ENCODE measurements at regions not wholly inside any gene's neighbourhood (a gene's known extent, or its start where the extent isn't known, plus 50 kb on each side); places are given as distances from the start of the nearest gene placed in this dataset.

DNA sequence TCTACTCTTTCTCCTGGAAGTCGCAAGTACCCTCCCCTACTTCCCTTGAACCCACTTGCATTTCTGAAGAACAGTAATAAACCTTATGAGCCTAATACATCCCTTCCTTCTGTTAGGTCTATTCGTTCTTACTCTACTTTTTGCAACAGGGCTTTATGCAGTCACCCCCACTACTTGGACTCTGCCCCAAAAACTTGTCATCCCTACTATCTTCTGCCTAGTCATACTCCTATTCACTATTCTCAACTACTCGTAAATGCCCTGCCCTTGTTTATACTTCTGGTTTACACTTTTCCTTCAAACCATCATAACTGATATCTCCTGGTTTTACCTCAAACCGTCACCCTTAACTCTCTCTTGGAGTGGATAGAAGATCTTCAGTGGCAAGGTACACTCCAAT is 55.2 kb upstream of the SLIT2 start:
- ChIA-PET POLR2A (interaction anchor here (0.6 kb wide), 1 partner anchor 45 kb away, joined by 3 read pairs; no protein-coding TSS in a partner anchor), CTCF (no interaction called here)
- no peak for DNase-seq (ENCODE audit: low read depth, low spot score)

DNA sequence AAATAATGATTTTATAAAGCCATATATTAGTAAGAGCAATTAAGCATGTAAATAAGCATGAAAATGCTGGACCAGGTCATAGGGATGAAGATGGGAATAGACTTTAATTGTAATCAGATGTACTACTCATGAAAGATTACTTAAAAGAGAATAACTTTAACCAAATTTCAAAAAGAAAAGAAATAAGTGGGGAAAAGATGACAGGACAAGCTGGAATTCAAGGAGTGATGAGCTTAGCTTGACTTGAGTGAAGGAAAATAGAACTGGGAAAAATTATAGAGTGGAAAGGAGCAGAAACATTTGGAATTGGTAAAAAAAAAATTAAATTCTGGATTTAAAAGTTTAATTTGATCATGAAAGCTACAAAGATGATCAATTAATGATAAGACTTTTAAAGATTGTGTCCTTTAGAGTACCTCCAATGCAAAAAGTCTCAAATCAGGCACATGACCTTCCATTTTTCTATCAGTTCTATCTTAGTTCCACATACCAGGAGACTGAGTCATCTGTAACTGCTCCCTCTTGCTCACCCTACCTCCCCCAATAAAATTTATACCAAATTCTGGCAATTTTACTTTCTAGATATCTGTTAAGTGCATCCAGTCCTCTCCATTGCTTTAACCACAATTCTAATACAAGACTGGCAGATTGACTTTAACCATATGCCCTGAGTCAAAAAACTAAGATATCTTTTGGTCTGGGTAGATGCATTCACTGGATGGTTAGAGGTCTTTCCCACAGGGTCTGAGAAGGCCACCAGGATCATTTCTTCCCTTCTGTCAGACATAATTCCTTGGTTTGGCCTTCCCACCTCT is 56.4 kb upstream of the SLIT2 start:
- POLR2A ChIA-PET: no interaction called here
- CTCF ChIA-PET: no interaction called here
- TF ChIP-seq, protein P1, sequence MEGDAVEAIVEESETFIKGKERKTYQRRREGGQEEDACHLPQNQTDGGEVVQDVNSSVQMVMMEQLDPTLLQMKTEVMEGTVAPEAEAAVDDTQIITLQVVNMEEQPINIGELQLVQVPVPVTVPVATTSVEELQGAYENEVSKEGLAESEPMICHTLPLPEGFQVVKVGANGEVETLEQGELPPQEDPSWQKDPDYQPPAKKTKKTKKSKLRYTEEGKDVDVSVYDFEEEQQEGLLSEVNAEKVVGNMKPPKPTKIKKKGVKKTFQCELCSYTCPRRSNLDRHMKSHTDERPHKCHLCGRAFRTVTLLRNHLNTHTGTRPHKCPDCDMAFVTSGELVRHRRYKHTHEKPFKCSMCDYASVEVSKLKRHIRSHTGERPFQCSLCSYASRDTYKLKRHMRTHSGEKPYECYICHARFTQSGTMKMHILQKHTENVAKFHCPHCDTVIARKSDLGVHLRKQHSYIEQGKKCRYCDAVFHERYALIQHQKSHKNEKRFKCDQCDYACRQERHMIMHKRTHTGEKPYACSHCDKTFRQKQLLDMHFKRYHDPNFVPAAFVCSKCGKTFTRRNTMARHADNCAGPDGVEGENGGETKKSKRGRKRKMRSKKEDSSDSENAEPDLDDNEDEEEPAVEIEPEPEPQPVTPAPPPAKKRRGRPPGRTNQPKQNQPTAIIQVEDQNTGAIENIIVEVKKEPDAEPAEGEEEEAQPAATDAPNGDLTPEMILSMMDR (IDR thresholded peaks at IDR 0.05; ENCODE audit: insufficient read depth, low read length, missing control alignments): no peak
- H3K4me3 ChIP-seq (ENCODE audit: low read depth, low read length): no peak overlapping the region
- no peak for DNase-seq (ENCODE audit: low read depth, low spot score)

More for the DNA sequence above, 55.2 kb upstream of the SLIT2 start:
- TF ChIP-seq, protein P1 (IDR thresholded peaks at IDR 0.05; ENCODE audit: insufficient read depth, low read length, missing control alignments): no peak
- H3K4me3 ChIP-seq (ENCODE audit: low read depth, low read length): no peak overlapping the region

DNA sequence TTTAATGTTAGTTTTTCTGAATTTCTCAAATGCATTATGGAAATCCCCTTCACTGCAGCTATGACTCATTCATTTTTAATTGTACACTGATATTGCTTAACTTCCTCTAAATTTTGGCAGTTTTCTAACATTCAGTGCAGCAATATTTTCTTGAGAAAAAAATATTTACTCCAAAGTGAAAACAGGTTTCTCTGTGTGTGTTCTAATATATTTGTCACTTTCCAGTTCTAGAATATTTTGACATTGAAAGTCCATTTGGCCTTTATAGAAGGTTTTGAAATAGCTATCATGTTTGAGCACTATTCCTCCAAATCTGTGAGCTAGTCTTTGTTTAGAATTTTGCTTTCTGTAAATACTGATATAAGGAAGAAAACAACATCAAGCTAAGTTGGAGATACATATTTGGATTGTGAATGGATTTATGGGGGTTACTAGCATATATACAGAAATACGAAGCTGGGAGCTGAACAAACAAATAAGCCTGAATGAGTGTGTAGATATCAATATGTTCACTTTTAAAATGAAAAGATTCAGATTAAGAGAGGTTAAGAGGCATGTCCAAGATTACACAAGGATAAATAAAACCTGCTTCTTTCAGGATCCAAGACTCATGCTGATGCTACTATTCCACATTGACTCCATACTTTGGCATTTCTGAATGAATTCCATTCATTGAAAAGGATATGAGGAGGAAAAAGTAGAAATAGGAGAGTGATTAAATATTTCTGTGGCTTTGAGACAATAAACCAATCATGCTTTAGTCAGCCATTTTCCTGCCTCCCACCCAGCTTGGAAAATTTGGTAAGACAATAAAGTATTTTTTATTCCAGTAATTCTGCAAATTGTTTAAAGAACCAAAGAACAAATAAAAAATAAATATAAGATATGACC is 57.3 kb upstream of the SLIT2 start:
- POLR2A ChIA-PET: no interaction called here
- H3K4me3 ChIP-seq (ENCODE audit: low read depth, low read length): no peak overlapping the region
- CTCF ChIA-PET: interaction anchor here (1.2 kb wide), 2 partner anchors 53 to 55 kb away, joined by 4 to 6 read pairs; no protein-coding TSS in a partner anchor
- peak; percentile 63 for DNase-seq (ENCODE audit: low read depth, low spot score)
- TF ChIP-seq, protein P1 (IDR thresholded peaks at IDR 0.05; ENCODE audit: insufficient read depth, low read length, missing control alignments): no peak

DNA sequence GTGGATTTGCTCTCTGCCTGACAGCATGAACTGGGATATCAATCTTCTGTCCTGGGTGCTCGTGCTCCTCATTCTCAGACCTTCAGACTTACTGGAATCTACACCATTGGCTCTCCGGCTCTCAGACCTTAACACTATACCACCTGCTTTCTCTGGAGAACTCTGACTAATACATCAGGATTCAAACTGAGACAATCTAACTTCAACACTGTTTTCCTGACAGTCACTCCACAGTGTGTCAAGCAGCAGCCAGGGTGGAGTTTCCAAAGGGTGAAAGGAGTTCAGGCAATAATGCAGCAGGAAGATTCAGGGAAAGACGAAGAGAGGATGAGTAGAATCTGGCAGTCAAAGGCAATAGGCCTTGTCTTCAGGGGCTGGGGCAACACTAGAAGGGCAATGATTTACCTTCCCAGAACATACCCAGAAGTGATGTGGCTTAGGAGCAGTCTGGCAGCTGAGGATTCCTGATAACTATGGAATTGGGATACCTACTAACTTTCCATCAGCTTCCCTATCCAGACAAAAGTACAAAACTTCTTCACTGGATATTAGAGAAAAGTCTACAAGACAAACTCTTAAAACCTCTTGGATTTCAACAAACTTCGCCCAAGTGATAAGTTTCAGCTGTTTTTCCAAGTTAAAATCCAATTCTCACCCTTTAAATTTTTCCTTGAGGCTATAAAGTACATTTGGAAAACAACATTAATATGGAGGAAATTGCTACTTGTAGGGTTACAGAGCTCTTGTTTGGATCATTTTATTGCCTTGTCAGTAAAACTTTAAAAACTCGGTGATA is 58.4 kb upstream of the SLIT2 start:
- ChIA-PET POLR2A (no interaction called here), CTCF (interaction anchor here (1.2 kb wide), 2 partner anchors 54 to 56 kb away, joined by 4 to 6 read pairs; no protein-coding TSS in a partner anchor)

DNA sequence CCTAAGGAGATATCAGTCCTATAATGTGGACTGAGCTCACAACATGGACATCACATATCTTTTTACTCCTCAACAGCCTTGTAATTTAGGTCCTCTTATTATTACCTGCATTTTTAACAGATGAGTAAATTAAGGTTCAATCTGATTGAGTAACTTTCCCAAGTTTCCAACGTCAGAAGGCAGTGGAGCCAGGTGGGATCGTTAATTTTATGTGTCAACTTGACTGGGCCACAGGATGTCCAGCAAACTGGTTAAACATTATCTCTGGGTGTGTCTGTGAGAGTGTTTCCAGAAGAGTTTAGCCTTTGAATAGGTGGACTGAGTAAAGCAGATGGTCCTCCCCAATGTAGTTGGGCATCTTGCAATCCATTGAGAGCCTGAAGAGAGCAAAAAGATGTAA is 59.0 kb upstream of the SLIT2 start:
- TF ChIP-seq, protein P1 (IDR thresholded peaks at IDR 0.05; ENCODE audit: insufficient read depth, low read length, missing control alignments): no peak
- ChIA-PET CTCF (no interaction called here), POLR2A (no interaction called here)
- no peak for DNase-seq (ENCODE audit: low read depth, low spot score)
- H3K4me3 ChIP-seq (ENCODE audit: low read depth, low read length): no peak overlapping the region

More for the DNA sequence above, 58.4 kb upstream of the SLIT2 start:
- H3K4me3 ChIP-seq (ENCODE audit: low read depth, low read length): no peak overlapping the region
- TF ChIP-seq, protein P1 (IDR thresholded peaks at IDR 0.05; ENCODE audit: insufficient read depth, low read length, missing control alignments): no peak
- no peak for DNase-seq (ENCODE audit: low read depth, low spot score)

Data from AG04449 (cell line).